Thyroid gland (tissue), 4 donors: ENCODE measurements at regions not wholly inside any gene's neighbourhood (a gene's known extent, or its start where the extent isn't known, plus 50 kb on each side); places are given as distances from the start of the nearest gene placed in this dataset.

Source experiments
- CTCF ChIP-seq, 6 experiments: fragments of 200-600 bp in 3 of 6; fragments of 450-650 bp in 3 of 6; sonication (generic) in 3 of 6; IDR thresholded peaks; one replicate each; pipeline ENCODE4 v1.5.1; 2016 to 2019; ENCODE audit warnings: antibody characterized with exemption in 6 of 6, mild to moderate bottlenecking in 2 of 6, inconsistent platforms in 1 of 6, moderate library complexity in 1 of 6
- POLR2A ChIP-seq, 2 donors: fragments of 450-650 bp; IDR thresholded peaks; one replicate each; pipeline ENCODE4 v1.6.1; 2017; ENCODE audit warnings: antibody characterized with exemption in 2 of 2, mild to moderate bottlenecking in 2 of 2, moderate library complexity in 1 of 2

DNA sequence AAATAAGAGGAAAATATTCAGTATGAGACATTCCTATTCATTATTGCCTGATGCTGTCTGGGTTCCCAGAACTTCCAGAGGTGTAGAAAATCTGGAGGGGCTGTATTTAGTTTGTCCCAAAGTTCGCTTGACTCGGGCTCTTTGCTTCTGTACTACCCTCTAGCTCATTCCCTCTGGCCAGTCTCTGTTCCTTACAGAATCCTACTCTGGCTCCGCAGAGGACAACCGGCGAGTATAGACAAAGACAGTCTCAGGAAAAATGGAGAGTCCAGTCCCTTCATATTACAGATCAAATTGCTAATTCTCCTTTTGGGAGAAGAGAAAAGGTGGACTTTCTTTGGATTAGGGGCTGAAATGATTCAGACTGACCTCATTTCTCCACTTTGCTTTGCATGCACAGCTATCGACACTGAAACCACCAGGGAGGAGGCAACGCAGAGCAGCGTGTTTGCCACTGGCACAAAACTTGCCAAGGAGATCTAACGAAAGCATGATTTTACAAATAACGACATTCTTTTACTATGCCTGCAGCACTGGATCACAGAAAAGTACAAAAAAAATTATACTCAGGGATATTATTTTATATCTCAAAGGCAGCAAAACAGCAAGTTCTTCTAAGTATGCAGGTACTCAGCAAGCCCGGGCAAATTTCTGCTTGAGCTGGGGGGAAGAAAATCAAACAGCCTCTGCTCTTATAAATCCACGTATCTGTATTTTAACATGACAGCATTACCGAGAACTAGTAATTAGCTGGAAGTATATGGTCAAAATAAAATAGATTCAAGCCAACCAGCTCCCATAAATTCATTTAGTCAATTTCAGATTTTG lies 279.7 kb downstream of the NPR3 start:
- TF ChIP-seq CTCF (IDR thresholded peaks at IDR 0.05) = no peak
- TF ChIP-seq POLR2A (IDR thresholded peaks at IDR 0.05) = no peak
